ENCODE measurements at regions not wholly inside any gene's neighbourhood (a gene's known extent, or its start where the extent isn't known, plus 50 kb on each side); places are given as distances from the start of the nearest gene placed in this dataset.

DNA sequence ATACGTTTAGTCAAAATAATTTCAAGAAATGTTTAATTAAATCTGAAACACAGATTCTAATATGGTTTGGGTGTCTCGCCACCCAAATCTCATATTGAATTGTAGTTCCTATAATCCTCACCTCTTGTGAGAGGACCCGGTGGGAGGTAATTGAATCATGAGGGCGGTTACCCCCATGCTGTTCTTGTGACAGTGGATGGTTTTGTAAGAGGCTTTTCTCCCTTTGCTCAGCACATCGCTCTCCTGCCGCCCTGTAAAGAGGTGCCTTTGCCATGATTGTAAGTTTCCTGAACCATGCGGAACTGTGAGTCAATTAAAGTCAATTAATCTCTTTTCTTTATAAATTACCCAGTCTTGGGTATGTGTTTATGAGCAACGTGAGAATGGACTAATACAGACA, 1045.1 kb upstream of the POU3F3 start:
- Histone ChIP-seq H3K9me3 (ENCODE audit: control insufficient read depth, insufficient read depth, low read depth, low read length) (no peaks in the 10 kb centered on the region), H3K27ac (ENCODE audit: extremely low read depth, low read depth, low read length) (no peak overlapping the region), H3K4me3 (ENCODE audit: low read depth, low read length) (no peak overlapping the region), H3K36me3 (ENCODE audit: control insufficient read depth in 2 of 2, insufficient read depth in 1 of 2, low read length in 2 of 2) (no peaks in the 10 kb centered on the region), H3K4me1 (ENCODE audit: control insufficient read depth, insufficient read depth, low read length) (no peaks in the 10 kb centered on the region)
- ChIA-PET CTCF (no interaction called here), POLR2A (no interaction called here)
- TF ChIP-seq, protein P1, sequence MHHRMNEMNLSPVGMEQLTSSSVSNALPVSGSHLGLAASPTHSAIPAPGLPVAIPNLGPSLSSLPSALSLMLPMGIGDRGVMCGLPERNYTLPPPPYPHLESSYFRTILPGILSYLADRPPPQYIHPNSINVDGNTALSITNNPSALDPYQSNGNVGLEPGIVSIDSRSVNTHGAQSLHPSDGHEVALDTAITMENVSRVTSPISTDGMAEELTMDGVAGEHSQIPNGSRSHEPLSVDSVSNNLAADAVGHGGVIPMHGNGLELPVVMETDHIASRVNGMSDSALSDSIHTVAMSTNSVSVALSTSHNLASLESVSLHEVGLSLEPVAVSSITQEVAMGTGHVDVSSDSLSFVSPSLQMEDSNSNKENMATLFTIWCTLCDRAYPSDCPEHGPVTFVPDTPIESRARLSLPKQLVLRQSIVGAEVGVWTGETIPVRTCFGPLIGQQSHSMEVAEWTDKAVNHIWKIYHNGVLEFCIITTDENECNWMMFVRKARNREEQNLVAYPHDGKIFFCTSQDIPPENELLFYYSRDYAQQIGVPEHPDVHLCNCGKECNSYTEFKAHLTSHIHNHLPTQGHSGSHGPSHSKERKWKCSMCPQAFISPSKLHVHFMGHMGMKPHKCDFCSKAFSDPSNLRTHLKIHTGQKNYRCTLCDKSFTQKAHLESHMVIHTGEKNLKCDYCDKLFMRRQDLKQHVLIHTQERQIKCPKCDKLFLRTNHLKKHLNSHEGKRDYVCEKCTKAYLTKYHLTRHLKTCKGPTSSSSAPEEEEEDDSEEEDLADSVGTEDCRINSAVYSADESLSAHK (tag by site-specific recombination; IDR thresholded peaks at IDR 0.05) = no peak
- TF ChIP-seq, protein P2, sequence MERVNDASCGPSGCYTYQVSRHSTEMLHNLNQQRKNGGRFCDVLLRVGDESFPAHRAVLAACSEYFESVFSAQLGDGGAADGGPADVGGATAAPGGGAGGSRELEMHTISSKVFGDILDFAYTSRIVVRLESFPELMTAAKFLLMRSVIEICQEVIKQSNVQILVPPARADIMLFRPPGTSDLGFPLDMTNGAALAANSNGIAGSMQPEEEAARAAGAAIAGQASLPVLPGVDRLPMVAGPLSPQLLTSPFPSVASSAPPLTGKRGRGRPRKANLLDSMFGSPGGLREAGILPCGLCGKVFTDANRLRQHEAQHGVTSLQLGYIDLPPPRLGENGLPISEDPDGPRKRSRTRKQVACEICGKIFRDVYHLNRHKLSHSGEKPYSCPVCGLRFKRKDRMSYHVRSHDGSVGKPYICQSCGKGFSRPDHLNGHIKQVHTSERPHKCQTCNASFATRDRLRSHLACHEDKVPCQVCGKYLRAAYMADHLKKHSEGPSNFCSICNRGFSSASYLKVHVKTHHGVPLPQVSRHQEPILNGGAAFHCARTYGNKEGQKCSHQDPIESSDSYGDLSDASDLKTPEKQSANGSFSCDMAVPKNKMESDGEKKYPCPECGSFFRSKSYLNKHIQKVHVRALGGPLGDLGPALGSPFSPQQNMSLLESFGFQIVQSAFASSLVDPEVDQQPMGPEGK (tag by site-specific recombination; IDR thresholded peaks at IDR 0.05) = no peak
- TF ChIP-seq, protein P3, sequence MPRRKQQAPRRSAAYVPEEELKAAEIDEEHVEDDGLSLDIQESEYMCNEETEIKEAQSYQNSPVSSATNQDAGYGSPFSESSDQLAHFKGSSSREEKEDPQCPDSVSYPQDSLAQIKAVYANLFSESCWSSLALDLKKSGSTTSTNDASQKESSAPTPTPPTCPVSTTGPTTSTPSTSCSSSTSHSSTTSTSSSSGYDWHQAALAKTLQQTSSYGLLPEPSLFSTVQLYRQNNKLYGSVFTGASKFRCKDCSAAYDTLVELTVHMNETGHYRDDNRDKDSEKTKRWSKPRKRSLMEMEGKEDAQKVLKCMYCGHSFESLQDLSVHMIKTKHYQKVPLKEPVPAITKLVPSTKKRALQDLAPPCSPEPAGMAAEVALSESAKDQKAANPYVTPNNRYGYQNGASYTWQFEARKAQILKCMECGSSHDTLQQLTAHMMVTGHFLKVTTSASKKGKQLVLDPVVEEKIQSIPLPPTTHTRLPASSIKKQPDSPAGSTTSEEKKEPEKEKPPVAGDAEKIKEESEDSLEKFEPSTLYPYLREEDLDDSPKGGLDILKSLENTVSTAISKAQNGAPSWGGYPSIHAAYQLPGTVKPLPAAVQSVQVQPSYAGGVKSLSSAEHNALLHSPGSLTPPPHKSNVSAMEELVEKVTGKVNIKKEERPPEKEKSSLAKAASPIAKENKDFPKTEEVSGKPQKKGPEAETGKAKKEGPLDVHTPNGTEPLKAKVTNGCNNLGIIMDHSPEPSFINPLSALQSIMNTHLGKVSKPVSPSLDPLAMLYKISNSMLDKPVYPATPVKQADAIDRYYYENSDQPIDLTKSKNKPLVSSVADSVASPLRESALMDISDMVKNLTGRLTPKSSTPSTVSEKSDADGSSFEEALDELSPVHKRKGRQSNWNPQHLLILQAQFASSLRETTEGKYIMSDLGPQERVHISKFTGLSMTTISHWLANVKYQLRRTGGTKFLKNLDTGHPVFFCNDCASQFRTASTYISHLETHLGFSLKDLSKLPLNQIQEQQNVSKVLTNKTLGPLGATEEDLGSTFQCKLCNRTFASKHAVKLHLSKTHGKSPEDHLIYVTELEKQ (tag by site-specific recombination; IDR thresholded peaks at IDR 0.05; ENCODE audit: borderline replicate concordance) = no peak

DNA sequence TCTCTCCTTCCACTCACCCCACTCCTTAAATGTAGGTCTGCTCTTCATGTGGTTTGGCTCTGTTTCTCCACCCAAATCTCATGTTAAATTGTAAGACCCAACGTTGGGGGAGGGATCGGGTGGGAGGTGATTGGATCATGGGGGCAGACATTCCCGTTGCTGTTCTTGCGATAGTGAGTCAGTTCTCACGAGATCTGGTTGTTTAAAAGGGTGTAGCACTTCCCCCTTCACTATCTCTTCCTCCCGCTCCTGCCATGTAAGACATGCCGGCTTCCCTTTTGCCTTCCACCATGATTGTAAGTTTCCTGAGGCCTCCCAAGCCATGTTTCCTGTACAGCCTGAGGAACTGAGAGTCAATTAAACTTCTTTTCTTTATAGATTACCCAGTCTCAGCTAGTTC, 1044.5 kb upstream of the POU3F3 start:
- Histone ChIP-seq H3K36me3 (ENCODE audit: control insufficient read depth in 2 of 2, insufficient read depth in 1 of 2, low read length in 2 of 2) (no peaks in the 10 kb centered on the region), H3K4me3 (ENCODE audit: low read depth, low read length) (no peak overlapping the region), H3K4me1 (ENCODE audit: control insufficient read depth, insufficient read depth, low read length) (no peaks in the 10 kb centered on the region), H3K27ac (ENCODE audit: extremely low read depth, low read depth, low read length) (no peak overlapping the region), H3K9me3 (ENCODE audit: control insufficient read depth, insufficient read depth, low read depth, low read length) (no peaks in the 10 kb centered on the region)
- ChIA-PET CTCF (no interaction called here), POLR2A (no interaction called here)
- TF ChIP-seq ZNF76 (tag by site-specific recombination; IDR thresholded peaks at IDR 0.05; ENCODE audit: borderline replicate concordance, low read depth) (no peak), ZSCAN30 (tag by site-specific recombination; IDR thresholded peaks at IDR 0.05) (no peak), ZNF701 (tag by site-specific recombination; IDR thresholded peaks at IDR 0.05) (no peak), ZNF624 (tag by site-specific recombination; IDR thresholded peaks at IDR 0.05) (no peak), ZXDB (tag by site-specific recombination; IDR thresholded peaks at IDR 0.05) (no peak), SCRT2 (tag by site-specific recombination; IDR thresholded peaks at IDR 0.05) (no peak), ZNF548 (tag by site-specific recombination; IDR thresholded peaks at IDR 0.05) (no peak), ZNF571 (tag by site-specific recombination; IDR thresholded peaks at IDR 0.05) (no peak), ZBTB48 (tag by site-specific recombination; IDR thresholded peaks at IDR 0.05) (no peak)
- TF ChIP-seq, protein P4, sequence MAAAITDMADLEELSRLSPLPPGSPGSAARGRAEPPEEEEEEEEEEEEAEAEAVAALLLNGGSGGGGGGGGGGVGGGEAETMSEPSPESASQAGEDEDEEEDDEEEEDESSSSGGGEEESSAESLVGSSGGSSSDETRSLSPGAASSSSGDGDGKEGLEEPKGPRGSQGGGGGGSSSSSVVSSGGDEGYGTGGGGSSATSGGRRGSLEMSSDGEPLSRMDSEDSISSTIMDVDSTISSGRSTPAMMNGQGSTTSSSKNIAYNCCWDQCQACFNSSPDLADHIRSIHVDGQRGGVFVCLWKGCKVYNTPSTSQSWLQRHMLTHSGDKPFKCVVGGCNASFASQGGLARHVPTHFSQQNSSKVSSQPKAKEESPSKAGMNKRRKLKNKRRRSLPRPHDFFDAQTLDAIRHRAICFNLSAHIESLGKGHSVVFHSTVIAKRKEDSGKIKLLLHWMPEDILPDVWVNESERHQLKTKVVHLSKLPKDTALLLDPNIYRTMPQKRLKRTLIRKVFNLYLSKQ (tag by site-specific recombination; IDR thresholded peaks at IDR 0.05; ENCODE audit: borderline replicate concordance) = no peak
- TF ChIP-seq, protein P5, sequence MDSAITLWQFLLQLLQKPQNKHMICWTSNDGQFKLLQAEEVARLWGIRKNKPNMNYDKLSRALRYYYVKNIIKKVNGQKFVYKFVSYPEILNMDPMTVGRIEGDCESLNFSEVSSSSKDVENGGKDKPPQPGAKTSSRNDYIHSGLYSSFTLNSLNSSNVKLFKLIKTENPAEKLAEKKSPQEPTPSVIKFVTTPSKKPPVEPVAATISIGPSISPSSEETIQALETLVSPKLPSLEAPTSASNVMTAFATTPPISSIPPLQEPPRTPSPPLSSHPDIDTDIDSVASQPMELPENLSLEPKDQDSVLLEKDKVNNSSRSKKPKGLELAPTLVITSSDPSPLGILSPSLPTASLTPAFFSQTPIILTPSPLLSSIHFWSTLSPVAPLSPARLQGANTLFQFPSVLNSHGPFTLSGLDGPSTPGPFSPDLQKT (IDR thresholded peaks at IDR 0.05; ENCODE audit: borderline replicate concordance, low read depth, low read length) = no peak
- TF ChIP-seq, protein P6, sequence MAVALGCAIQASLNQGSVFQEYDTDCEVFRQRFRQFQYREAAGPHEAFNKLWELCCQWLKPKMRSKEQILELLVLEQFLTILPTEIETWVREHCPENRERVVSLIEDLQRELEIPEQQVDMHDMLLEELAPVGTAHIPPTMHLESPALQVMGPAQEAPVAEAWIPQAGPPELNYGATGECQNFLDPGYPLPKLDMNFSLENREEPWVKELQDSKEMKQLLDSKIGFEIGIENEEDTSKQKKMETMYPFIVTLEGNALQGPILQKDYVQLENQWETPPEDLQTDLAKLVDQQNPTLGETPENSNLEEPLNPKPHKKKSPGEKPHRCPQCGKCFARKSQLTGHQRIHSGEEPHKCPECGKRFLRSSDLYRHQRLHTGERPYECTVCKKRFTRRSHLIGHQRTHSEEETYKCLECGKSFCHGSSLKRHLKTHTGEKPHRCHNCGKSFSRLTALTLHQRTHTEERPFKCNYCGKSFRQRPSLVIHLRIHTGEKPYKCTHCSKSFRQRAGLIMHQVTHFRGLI (tag by site-specific recombination; IDR thresholded peaks at IDR 0.05) = no peak
- TF ChIP-seq, protein P7, sequence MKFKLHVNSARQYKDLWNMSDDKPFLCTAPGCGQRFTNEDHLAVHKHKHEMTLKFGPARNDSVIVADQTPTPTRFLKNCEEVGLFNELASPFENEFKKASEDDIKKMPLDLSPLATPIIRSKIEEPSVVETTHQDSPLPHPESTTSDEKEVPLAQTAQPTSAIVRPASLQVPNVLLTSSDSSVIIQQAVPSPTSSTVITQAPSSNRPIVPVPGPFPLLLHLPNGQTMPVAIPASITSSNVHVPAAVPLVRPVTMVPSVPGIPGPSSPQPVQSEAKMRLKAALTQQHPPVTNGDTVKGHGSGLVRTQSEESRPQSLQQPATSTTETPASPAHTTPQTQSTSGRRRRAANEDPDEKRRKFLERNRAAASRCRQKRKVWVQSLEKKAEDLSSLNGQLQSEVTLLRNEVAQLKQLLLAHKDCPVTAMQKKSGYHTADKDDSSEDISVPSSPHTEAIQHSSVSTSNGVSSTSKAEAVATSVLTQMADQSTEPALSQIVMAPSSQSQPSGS (tag by site-specific recombination; IDR thresholded peaks at IDR 0.05; ENCODE audit: low read depth) = no peak
